BE2C (cell line): ENCODE measurements at regions not wholly inside any gene's neighbourhood (a gene's known extent, or its start where the extent isn't known, plus 50 kb on each side); places are given as distances from the start of the nearest gene placed in this dataset.

ENCODE experiments used
- DNase-seq: peaks from one replicate; pipeline ENCODE4 v3.0.0-alpha.2; 2020
- H3K27me3 ChIP-seq: fragments of 250-450 bp; sonication (Bioruptor Pico); 2 replicates; pipeline ENCODE4 v1.5.1; 2020; ENCODE audit warnings: mild to moderate bottlenecking
- H3K36me3 ChIP-seq: fragments of 250-450 bp; sonication (Bioruptor Pico); 2 replicates; pipeline ENCODE4 v1.5.1; 2020; ENCODE audit warnings: mild to moderate bottlenecking
- H3K4me1 ChIP-seq: fragments of 250-450 bp; sonication (Bioruptor Pico); 2 replicates; pipeline ENCODE4 v1.5.1; 2020
- H3K4me3 ChIP-seq: 2 replicates; pipeline ENCODE4 v1.5.1; 2011; ENCODE audit warnings: low read depth, low read length
- H3K9me3 ChIP-seq: fragments of 250-450 bp; sonication (Bioruptor Pico); 2 replicates; pipeline ENCODE4 v1.5.1; 2020
- TF ChIP-seq, protein P1 (sequence below): IDR thresholded peaks from 2 replicates; pipeline ENCODE4 v1.5.1; 2012; ENCODE audit warnings: mild to moderate bottlenecking, low read depth, low read length

DNA sequence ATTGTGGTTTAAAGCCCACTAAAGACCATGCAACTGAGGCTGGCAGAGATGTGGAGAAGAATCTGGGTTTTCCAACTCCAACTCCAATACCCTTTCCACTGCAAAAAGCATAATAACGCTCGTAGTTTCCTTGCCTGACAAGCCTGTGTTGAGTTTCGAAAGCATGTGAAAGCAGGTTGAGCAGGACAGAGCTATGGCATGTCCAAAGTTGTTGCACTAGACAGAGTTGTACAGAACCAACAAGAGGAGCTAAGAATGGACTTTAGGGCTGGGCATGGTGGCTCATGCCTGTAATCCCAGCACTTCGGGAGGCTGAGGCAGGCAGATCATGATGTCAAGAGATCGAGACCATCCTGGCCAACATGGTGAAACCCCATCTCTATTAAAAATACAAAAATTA lies 572.0 kb upstream of the TBX3 start:
- Histone ChIP-seq H3K27me3 (no peaks in the 10 kb centered on the region), H3K36me3 (no peaks in the 10 kb centered on the region), H3K4me3 (no peak overlapping the region), H3K4me1 (peaks cover 10% of the 10 kb centered on the region), H3K9me3 (no peaks in the 10 kb centered on the region)
- no peak for DNase-seq
- TF ChIP-seq, protein P1, sequence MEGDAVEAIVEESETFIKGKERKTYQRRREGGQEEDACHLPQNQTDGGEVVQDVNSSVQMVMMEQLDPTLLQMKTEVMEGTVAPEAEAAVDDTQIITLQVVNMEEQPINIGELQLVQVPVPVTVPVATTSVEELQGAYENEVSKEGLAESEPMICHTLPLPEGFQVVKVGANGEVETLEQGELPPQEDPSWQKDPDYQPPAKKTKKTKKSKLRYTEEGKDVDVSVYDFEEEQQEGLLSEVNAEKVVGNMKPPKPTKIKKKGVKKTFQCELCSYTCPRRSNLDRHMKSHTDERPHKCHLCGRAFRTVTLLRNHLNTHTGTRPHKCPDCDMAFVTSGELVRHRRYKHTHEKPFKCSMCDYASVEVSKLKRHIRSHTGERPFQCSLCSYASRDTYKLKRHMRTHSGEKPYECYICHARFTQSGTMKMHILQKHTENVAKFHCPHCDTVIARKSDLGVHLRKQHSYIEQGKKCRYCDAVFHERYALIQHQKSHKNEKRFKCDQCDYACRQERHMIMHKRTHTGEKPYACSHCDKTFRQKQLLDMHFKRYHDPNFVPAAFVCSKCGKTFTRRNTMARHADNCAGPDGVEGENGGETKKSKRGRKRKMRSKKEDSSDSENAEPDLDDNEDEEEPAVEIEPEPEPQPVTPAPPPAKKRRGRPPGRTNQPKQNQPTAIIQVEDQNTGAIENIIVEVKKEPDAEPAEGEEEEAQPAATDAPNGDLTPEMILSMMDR: no peak

DNA sequence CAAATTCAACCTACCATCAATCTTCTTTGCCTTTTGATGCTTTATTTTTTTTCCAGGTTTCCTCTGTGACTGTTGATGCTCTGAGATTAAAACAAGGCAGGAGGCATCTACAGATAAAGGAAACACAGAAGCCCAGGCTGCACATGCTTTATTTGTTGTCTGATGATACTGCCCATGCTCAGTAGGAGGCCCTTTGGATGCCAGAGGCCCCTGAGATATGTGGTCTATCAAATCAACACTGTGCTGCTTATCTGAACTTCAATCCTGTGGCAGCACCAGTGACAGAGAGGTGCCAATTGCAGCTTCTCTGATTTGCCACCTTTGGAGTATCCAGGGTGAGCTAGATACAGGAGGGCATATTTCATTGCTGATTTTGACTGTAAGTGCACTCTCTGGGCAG lies 571.3 kb upstream of the TBX3 start:
- Histone ChIP-seq H3K27me3 (no peaks in the 10 kb centered on the region), H3K36me3 (no peaks in the 10 kb centered on the region), H3K4me3 (no peak overlapping the region), H3K4me1 (peaks cover 10% of the 10 kb centered on the region), H3K9me3 (no peaks in the 10 kb centered on the region)
- no peak for DNase-seq
- TF ChIP-seq, protein P1: no peak

DNA sequence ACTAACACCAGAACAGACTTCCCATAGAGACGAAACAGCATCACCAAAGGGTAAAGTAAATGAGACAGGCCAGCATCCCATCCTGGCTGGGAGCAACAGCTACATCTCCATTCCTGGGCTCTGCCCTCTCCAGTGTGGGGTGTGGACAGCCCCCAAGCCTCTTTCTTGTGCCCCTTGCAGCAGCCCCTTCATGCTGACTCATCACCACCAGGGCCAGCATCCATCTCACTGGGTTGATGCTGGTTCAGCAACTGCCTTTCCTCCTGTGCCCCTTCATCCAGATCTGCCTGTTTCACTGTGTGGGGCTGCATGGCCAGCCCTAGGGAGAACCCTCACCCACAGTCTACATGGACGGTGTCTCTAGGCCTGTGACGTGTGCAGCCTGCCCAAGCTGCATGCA lies 569.1 kb upstream of the TBX3 start:
- Histone ChIP-seq H3K4me1 (peaks cover 13% of the 10 kb centered on the region), H3K27me3 (no peaks in the 10 kb centered on the region), H3K9me3 (no peaks in the 10 kb centered on the region), H3K4me3 (no peak overlapping the region), H3K36me3 (no peaks in the 10 kb centered on the region)
- TF ChIP-seq, protein P1: no peak
- DNase-seq: no peak

DNA sequence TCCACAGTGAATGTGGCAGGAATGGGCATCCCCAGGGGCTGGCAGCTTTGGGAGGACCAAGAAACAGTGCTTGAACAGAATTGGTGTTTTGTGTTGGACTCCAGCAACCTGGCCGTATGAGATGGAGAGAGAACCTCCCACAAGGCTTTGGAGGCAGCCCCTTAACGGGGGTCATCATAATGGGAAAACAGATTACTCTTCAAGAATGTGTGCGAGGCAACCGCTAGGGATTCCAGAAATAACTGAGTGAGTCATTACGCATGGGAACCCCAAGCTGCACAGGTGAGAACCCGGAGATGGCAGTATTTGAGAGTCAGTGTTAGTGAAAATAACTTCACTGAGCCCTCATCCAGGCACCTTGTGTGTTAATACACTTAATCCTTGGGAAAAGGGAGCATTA lies 567.8 kb upstream of the TBX3 start:
- no peaks in the 10 kb centered on the region for H3K36me3 ChIP-seq
- H3K27me3 ChIP-seq: no peaks in the 10 kb centered on the region
- TF ChIP-seq, protein P1: no peak
- H3K9me3 ChIP-seq: no peaks in the 10 kb centered on the region
- DNase-seq: no peak
- H3K4me1 ChIP-seq: peaks cover 13% of the 10 kb centered on the region
- no peak overlapping the region for H3K4me3 ChIP-seq

DNA sequence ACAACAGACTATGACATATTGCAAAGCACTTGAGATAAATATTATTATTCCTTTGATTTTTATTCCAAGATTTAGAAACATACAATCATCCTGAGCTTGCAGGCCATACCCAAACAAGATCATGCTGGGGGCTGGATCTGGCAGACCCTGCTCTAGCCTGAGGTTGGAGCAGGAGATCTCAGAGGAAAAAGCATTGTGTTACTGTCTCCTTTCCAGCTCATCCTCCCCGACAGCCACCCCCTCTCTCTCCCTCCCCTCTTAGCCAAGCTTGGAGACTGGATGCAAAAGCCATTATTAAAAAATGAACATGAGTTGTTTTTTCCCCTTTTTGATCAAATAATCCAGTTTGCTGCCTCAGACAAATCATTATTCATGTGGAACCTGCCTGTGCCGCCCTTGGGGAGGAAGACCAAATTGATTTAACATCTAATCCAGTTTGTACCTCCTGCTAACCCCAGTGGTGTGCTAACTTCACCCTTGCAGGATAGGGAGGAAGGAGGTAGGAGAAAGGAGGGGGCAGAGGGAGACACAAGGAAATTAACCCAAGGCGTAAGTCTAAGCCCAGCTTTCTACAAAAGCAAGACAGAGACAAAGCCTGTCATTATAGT lies 565.8 kb upstream of the TBX3 start:
- Histone ChIP-seq H3K27me3 (no peaks in the 10 kb centered on the region), H3K36me3 (no peaks in the 10 kb centered on the region; the same call in 1 of the 2 replicates), H3K4me3 (no peak overlapping the region), H3K9me3 (no peaks in the 10 kb centered on the region), H3K4me1 (peaks cover 5% of the 10 kb centered on the region)
- TF ChIP-seq, protein P1: no peak
- DNase-seq: no peak

DNA sequence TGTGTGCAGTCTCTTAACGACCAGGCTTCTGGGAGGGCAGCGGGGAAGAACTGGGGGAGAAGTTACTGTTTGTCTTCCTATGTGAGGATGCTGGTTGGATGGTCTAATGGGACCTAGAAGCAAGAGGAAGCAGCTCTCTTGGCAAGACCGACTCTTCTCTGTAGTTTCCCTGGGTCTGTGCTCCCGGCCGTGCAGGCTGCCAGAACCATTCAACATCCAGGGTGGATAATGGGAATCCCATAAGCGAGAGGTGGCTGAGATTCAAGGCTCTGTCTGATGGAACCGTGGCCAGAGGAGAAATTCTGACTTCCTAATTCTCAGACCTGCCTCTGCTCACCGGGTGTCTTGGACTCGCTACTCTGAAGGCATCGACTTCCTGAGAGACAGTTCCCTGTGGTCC lies 561.0 kb upstream of the TBX3 start:
- Histone ChIP-seq H3K27me3 (no peaks in the 10 kb centered on the region), H3K9me3 (no peaks in the 10 kb centered on the region), H3K4me1 (peaks cover 2% of the 10 kb centered on the region; the same call in 1 of the 2 replicates), H3K36me3 (no peaks in the 10 kb centered on the region; the same call in 1 of the 2 replicates), H3K4me3 (no peak overlapping the region)
- no peak for DNase-seq
- TF ChIP-seq, protein P1: no peak
